IPS-NIHi7 (cell line): ENCODE measurements at regions not wholly inside any gene's neighbourhood (a gene's known extent, or its start where the extent isn't known, plus 50 kb on each side); places are given as distances from the start of the nearest gene placed in this dataset.

Source experiments
- DNase-seq: peaks from one replicate; pipeline ENCODE4 v3.0.0; 2012; ENCODE audit warnings: mixed read lengths; ENCODE audit errors: extremely low spot score

- no peak for DNase-seq
These were observed 151.1 kb upstream of the BMP2 start for GRCh38 chr20:6616421-6616820.

GRCh38 chr20:6614836-6615235, 152.7 kb upstream of the BMP2 start:
- no peak for DNase-seq

GRCh38 chr20:6613280-6613861, 154.1 kb upstream of the BMP2 start:
- no peak for DNase-seq

DNA sequence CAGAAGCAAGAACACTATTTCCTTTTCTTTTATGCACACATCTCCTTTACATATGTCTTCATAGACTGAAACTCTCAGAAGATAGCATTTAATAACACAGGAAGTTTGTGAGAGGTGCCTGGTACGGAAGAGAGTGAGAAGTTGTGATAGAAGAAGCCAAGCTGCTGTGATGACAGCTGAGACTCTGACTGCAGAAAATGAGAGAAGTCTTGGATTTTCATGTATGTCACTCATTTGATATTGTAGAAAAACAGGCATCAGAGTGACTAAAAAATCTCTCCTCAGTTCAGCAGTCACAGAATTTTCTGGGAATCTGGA, 154.9 kb upstream of the BMP2 start:
- DNase-seq: no peak

DNA sequence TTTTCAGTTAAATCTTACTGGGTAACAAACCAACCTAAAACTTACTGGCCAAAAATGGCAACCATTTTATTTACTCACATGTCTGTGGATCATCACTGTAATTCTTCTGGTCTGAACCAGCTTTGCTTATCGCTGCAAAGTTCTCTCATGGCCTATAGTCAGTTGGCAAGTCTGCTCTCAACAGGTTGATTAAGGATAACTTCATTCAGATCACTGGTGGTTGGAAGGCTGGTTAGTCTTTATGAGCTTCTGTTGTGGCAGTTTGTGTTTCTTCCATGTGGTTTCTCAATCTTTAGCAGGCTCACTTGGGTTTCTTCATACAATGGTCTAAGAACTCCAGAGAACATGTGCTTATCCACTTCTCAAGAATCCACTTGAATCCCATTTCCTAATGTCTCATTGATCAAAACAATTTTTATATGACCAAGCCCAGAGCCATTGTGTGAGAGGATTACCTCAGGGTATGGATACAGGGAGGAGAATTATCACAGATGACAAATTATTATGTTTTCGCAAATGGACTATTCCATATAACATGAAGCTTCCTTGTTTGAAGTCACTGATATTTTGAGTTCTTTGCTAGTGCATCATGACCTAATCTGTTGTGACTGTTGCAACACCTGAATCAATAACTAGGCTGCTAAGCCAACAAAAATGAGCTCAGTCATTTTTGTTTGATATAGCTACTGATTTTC, 155.4 kb upstream of the BMP2 start:
- DNase-seq: no peak

- DNase-seq: no peak
These were observed 160.8 kb upstream of the BMP2 start for GRCh38 chr20:6606651-6607050.

DNA sequence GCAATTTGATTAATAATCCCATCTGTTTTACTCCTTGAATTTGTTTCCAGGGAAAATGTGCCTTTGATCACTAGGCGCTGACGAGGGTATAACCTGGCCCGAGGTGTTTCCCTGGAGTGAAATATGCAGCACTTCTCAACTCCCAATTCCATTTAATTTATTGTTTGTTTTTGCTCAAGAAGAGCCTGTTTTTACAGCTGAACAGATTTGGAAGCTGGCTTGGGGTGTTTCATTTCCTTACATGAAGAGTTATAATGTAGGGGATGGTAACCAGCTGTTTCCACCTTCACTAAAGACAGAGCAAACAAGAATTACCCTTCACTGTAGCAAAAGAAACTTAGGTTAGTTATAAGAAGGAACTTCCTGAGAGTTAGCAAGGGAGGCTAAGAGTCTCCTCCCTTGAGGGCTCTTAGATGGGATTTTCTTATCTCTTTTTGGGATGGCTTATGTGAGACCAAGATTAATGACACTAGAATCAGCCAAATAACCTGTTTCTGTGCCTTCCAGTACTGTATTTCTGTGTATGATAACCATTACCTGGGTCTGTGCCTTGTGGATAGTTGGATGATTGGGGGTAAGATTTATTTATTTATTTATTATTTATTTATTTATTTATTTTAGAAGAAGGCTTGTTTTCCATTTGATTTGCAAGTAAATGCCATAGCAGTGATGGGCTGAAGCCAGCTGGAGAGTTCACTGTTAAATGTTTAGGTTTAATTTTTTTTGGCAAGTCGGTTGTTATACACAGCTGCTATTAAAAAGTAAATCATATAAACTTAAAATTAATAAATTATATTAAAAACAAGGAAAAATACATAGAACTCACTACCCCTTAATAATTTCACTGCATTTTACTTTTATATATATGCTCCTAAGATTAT, 162.2 kb upstream of the BMP2 start:
- no peak for DNase-seq

- no peak for DNase-seq
These were observed 163.3 kb upstream of the BMP2 start for GRCh38 chr20:6604179-6604578.

GRCh38 chr20:6599876-6600735, 167.4 kb upstream of the BMP2 start:
- DNase-seq: no peak

DNA sequence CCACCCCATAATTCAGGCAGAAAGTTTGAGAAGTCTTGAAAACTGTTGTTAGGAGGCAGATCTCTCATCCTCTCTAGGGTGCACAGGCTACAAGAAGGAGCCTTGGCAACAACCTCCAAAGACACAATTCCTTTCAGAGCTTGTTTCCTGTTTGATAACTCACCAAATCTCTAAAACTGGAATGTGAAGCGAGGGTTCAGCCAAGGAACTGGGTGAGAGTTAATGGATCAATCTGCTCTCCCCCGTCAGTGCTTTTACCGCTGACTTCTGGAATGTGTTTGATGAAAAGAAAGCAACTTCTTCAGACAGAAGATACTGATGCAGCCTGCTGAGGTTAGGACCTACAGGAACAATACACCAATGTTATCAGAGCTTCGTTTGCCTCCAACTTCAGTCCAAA, 171.8 kb upstream of the BMP2 start:
- no peak for DNase-seq

DNA sequence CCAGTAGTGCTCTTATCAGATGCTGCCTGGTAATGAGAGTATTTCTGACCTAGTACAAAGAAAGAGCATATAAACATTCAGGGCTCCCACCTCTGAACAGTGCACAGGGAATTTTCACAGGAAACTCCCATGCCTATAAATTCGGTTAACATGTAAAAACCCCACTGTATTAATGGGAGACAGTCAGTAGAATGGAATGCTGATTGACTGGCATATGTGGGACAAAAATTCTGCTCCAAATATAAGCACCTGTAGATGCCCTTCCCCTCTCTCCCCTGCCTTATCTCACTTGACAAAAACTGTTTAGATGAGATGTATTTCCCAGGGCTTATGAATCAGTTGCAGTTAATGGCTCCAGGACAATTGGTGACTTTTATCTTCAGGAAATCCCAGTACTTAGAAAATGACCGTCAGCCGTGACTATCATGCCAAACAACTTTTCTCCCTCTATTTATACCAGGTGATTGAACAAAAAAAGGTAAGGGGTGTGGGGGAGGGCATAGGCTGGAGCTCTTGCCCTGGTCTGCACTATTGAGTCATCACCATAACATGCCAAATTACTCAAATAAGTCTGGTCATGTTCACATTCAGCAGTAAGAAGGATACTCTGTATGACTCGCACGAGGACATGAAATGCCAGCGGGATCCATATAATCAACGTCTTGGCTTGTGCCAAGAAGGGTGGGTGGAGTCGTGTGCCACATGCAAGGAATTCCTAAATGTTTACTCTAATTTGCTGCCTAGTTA, 176.4 kb upstream of the BMP2 start:
- DNase-seq: no peak

- DNase-seq: no peak
These were observed 179.2 kb upstream of the BMP2 start for GRCh38 chr20:6588296-6588695.

- DNase-seq: peak; percentile 78
These were observed 184.2 kb upstream of the BMP2 start for GRCh38 chr20:6583134-6583738.

GRCh38 chr20:6582449-6582848, 185.0 kb upstream of the BMP2 start:
- DNase-seq: no peak

GRCh38 chr20:6580486-6580885, 187.0 kb upstream of the BMP2 start:
- no peak for DNase-seq

GRCh38 chr20:6579824-6580223, 187.7 kb upstream of the BMP2 start:
- no peak for DNase-seq

DNA sequence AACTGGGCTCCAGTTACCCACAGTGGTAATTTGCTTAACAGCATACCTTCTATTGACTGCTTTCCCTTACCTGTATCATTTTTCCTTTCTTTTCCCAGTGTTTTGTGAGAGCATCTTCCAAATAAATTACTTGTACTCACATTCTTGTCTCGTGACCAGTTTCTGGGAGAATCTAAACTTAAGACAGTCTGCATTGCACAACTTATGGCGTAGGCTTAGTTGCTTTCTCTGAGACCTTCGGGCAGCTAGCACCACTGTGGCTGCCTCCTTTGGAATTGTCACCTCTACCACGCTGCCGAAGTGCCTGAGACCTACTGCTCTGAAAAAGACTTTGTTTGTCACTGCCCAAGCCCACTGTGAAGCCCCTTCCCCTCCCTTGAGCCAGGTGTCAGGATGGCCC, 188.1 kb upstream of the BMP2 start:
- DNase-seq: no peak

- DNase-seq: no peak
These were observed 190.0 kb upstream of the BMP2 start for GRCh38 chr20:6577451-6577850.

DNA sequence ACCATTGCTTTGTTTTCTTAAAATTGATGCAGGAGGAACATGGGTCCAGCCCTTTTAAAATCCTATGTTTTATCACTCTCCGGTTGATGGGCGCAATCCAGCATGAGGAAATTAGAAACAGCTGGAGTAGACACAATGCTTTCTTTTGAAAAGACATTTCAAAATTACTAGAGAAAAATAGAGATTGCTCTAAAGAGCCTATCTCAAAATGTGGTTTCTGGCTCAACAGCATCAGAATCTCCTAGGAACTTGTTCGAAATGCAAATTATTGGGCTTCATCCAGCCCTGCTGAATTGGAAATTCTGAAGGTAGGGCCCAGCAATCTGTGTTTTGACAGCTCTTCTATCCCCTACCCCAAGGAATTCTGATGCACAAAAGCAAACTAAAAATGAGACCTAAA, 190.8 kb upstream of the BMP2 start:
- DNase-seq: no peak

DNA sequence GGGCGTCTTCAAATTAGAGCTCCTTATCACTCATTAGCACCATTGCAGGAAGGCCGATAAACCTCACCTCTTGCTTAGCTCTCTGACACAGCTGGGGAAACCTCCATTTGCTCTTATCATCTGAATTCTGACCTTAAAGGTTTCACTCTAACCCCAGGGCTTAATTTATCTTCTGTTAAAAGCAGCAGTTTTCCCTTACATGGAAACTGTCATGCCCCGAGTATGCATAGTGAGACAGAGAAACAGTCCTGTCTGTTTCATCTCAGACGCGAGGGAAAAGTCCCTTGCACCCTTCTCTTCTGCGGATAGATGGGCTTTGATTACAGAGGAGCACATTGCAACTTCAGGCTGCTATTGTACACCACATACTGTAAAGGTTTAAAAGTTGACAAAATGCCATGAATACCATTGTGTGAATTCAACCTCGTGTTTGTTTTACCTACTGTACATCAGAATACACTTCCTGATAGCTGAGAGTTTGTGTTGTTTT, 191.5 kb upstream of the BMP2 start:
- DNase-seq: peak; percentile 14

DNA sequence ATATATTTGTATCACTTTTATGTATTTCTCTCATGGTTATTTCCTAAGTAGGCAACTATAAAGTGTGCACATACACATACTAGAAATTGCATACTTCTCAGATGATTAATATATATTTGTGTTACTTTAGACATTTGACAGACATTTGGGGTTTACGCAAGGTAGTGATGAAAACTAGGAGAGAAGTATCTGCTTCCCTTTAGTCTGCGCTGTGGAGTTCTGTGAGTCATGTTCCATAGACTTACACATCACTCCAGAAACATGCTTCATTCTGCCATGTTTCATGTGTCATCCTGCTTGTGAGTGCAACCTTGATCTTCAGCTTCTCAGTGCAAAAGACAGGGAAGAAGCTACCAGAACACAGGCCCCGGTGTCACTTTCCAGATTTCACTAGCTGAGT, 200.7 kb upstream of the BMP2 start:
- no peak for DNase-seq
